Endothelial cell of umbilical vein (primary cell): ENCODE measurements at regions not wholly inside any gene's neighbourhood (a gene's known extent, or its start where the extent isn't known, plus 50 kb on each side); places are given as distances from the start of the nearest gene placed in this dataset.

Experiments used
- BruUV-seq: library from RNA; stranded (reverse); fragments of 400-500 nt; replicated peaks from 2 replicates; lab custom pipeline; 2021; lab: Mats Ljungman, UMichigan
- CTCF ChIA-PET: fragments of 300-600, 350-600 bp; sonication (Branson Sonifier 250); formaldehyde crosslinking; loops from one replicate; lab custom pipeline; 2021; ENCODE audit warnings: antibody characterized with exemption, inconsistent platforms; lab: Charles Lee
- POLR2A ChIA-PET: fragments of 300-600, 350-600 bp; sonication (Branson Sonifier 250); formaldehyde crosslinking; loops from one replicate; lab custom pipeline; 2021; ENCODE audit warnings: antibody characterized with exemption, inconsistent platforms; lab: Charles Lee
- DNase-seq: peaks from one replicate; pipeline ENCODE4 v3.0.0-alpha.2; 2011; ENCODE audit warnings: low read depth, low spot score
- FAIRE-seq: peaks from 2 replicates; lab custom pipeline; 2011; peaks lifted over from hg19 to GRCh38; lab: Jason Lieb, UNC
- H2AFZ ChIP-seq: 2 replicates; pipeline ENCODE4 v1.6.0; 2012; ENCODE audit warnings: low read depth, low read length, control low read depth, inconsistent platforms
- H3K27ac ChIP-seq: 2 replicates; pipeline ENCODE4 v1.5.1; 2011; ENCODE audit warnings: low read depth, mild to moderate bottlenecking, control low read depth, low read length, moderate library complexity; ENCODE audit not compliant: insufficient read depth
- H3K27me3 ChIP-seq, 2 experiments: 2 replicates each; pipeline versions ENCODE4 v1.6.0 to v1.6.1; 2011; ENCODE audit warnings: low read length in 2 of 2, mixed read lengths in 1 of 2; ENCODE audit not compliant: control insufficient read depth in 2 of 2, insufficient read depth in 2 of 2
- H3K36me3 ChIP-seq, 2 experiments: 2 replicates in 1 of 2; 3 replicates in 1 of 2; pipeline ENCODE4 v1.5.1; 2011; ENCODE audit warnings: low read length in 2 of 2, mild to moderate bottlenecking in 1 of 2, moderate library complexity in 1 of 2; ENCODE audit not compliant: control insufficient read depth in 2 of 2, insufficient read depth in 2 of 2; ENCODE audit errors: extremely low read depth in 1 of 2
- H3K4me1 ChIP-seq: 3 replicates; pipeline ENCODE4 v1.5.1; 2011; ENCODE audit warnings: mild to moderate bottlenecking, low read length; ENCODE audit not compliant: control insufficient read depth, insufficient read depth; ENCODE audit errors: extremely low read depth
- H3K4me2 ChIP-seq: 2 replicates; pipeline ENCODE4 v1.6.1; 2011; ENCODE audit warnings: low read length, control low read depth, mixed read lengths; ENCODE audit not compliant: insufficient read depth
- H3K4me3 ChIP-seq, 3 experiments: fragments of 200-600 bp in 1 of 3; sonication (generic), shearing (Covaris generic) in 1 of 3; replicated peaks in 1 of 3; 2 replicates each; pipeline ENCODE4 v1.5.1; 2011 to 2016; ENCODE audit warnings: control low read depth in 3 of 3, low read length in 3 of 3, mild to moderate bottlenecking in 2 of 3, inconsistent platforms in 1 of 3, low read depth in 1 of 3, moderate library complexity in 1 of 3; ENCODE audit not compliant: insufficient read depth in 1 of 3
- H3K79me2 ChIP-seq: 2 replicates; pipeline ENCODE4 v1.6.0; 2012; ENCODE audit warnings: low read length, inconsistent platforms; ENCODE audit not compliant: control insufficient read depth, insufficient read depth
- H3K9ac ChIP-seq: replicated peaks from 2 replicates; pipeline ENCODE3; 2011; ENCODE audit warnings: low read length, control low read depth; ENCODE audit not compliant: insufficient read depth; ENCODE audit errors: extremely low read depth
- H3K9me1 ChIP-seq: replicated peaks from 3 replicates; pipeline ENCODE4 v1.6.0; 2011; ENCODE audit warnings: mild to moderate bottlenecking, low read length; ENCODE audit not compliant: control insufficient read depth, insufficient read depth; ENCODE audit errors: extremely low read depth
- H3K9me3 ChIP-seq: replicated peaks from 2 replicates; pipeline ENCODE4 v1.5.1; 2012; ENCODE audit warnings: low read length, inconsistent platforms; ENCODE audit not compliant: control insufficient read depth, insufficient read depth
- H4K20me1 ChIP-seq: replicated peaks from 2 replicates; pipeline ENCODE3; 2011; ENCODE audit warnings: mild to moderate bottlenecking, low read length; ENCODE audit not compliant: control insufficient read depth, insufficient read depth; ENCODE audit errors: extremely low read depth
- EZH2 ChIP-seq: IDR thresholded peaks from 2 replicates; pipeline ENCODE4 v1.6.1; 2012; ENCODE audit warnings: borderline replicate concordance, low read depth, mild to moderate bottlenecking, moderate library complexity, low read length, inconsistent platforms; ENCODE audit not compliant: severe bottlenecking
- FOS ChIP-seq: IDR thresholded peaks from 2 replicates; pipeline ENCODE4 v1.6.1; 2011; ENCODE audit warnings: mild to moderate bottlenecking, low read length, moderate library complexity, borderline replicate concordance; ENCODE audit not compliant: insufficient read depth
- GATA2 ChIP-seq: IDR thresholded peaks from 2 replicates; pipeline ENCODE4 v1.7.0; 2011; ENCODE audit warnings: low read depth, mild to moderate bottlenecking, moderate library complexity, mixed read lengths, low read length; ENCODE audit not compliant: insufficient read length, insufficient read depth
- JUN ChIP-seq: IDR thresholded peaks from 2 replicates; pipeline ENCODE4 v1.6.1; 2011; ENCODE audit warnings: borderline replicate concordance, low read depth; ENCODE audit not compliant: insufficient read length, insufficient read depth
- MAX ChIP-seq: IDR thresholded peaks from 2 replicates; pipeline ENCODE4 v1.6.1; 2011; ENCODE audit not compliant: insufficient read depth, insufficient read length
- MYC ChIP-seq: IDR thresholded peaks from one replicate; pipeline ENCODE4 v1.6.1; 2011; ENCODE audit warnings: mild to moderate bottlenecking, low read depth, low read length
- POLR2A ChIP-seq: IDR thresholded peaks from 2 replicates; pipeline ENCODE4 v1.6.1; 2012; ENCODE audit warnings: low read depth, mild to moderate bottlenecking, control low read depth, low read length
- POLR2AphosphoS5 ChIP-seq: IDR thresholded peaks from 2 replicates; pipeline ENCODE4 v1.6.1; 2012; ENCODE audit warnings: low read depth, mild to moderate bottlenecking, control low read depth, low read length, moderate library complexity; ENCODE audit not compliant: insufficient read depth
- dilution Hi-C: fragments of 300-500 bp; cut with MboI; formaldehyde crosslinking; loops from one replicate; pipeline ENCODE4 v1.15.0; 2019; ENCODE audit warnings: low sequenced_read_pairs; ENCODE audit not compliant: extremely low pct_ligation_motif_present
- intact Hi-C: fragments of 100-400 bp; cut with micrococcal nuclease; formaldehyde crosslinking; loops from one replicate; pipeline ENCODE4 v1.10.0; 2022
- TF ChIP-seq, protein P1 (sequence below), 2 donors: IDR thresholded peaks; 1 replicate in 1 of 2; 2 replicates in 1 of 2; pipeline ENCODE4 v1.5.1; 2011; ENCODE audit warnings: low read length in 2 of 2, mild to moderate bottlenecking in 2 of 2, moderate library complexity in 2 of 2, control low read depth in 1 of 2, inconsistent platforms in 1 of 2, low read depth in 1 of 2; ENCODE audit not compliant: insufficient read depth in 1 of 2; ENCODE audit errors: extremely low read depth in 1 of 2

GRCh38 chrY:7979770-7980169, 1068.2 kb upstream of the AMELY start:
- no peaks in the 10 kb centered on the region for H3K27me3 ChIP-seq
- no peak overlapping the region for H3K27ac ChIP-seq
- no peaks in the 10 kb centered on the region for H3K9me1 ChIP-seq
- H3K4me1 ChIP-seq, result no peaks in the 10 kb centered on the region
- H3K4me3 ChIP-seq, result no peak overlapping the region
- no TSS peak for BruUV-seq
- no peak overlapping the region for H2AFZ ChIP-seq
- no peaks in the 10 kb centered on the region for H3K9me3 ChIP-seq
- H4K20me1 ChIP-seq, result no peaks in the 10 kb centered on the region
- TF ChIP-seq POLR2A (no peak), JUN (no peak), GATA2 (no peak), EZH2 (no peak), MYC (no peak), FOS (no peak), MAX (no peak), POLR2AphosphoS5 (no peak)
- TF ChIP-seq, protein P1, sequence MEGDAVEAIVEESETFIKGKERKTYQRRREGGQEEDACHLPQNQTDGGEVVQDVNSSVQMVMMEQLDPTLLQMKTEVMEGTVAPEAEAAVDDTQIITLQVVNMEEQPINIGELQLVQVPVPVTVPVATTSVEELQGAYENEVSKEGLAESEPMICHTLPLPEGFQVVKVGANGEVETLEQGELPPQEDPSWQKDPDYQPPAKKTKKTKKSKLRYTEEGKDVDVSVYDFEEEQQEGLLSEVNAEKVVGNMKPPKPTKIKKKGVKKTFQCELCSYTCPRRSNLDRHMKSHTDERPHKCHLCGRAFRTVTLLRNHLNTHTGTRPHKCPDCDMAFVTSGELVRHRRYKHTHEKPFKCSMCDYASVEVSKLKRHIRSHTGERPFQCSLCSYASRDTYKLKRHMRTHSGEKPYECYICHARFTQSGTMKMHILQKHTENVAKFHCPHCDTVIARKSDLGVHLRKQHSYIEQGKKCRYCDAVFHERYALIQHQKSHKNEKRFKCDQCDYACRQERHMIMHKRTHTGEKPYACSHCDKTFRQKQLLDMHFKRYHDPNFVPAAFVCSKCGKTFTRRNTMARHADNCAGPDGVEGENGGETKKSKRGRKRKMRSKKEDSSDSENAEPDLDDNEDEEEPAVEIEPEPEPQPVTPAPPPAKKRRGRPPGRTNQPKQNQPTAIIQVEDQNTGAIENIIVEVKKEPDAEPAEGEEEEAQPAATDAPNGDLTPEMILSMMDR (IDR thresholded peaks at IDR 0.05; ENCODE audit: extremely low read depth in 1 of 2, insufficient read depth in 1 of 2, low read depth in 1 of 2, low read length in 2 of 2), result no peak
- no peaks in the 10 kb centered on the region for H3K79me2 ChIP-seq
- no peak for FAIRE-seq
- H3K36me3 ChIP-seq, result no peaks in the 10 kb centered on the region
- no peak for DNase-seq
- ChIA-PET CTCF (no interaction called here), POLR2A (no interaction called here)
- no peak overlapping the region for H3K9ac ChIP-seq
- H3K4me2 ChIP-seq, result no peak overlapping the region
- dilution Hi-C loops (no loop called here), intact Hi-C loops (no loop called here)
